ENCODE measurements at regions not wholly inside any gene's neighbourhood (a gene's known extent, or its start where the extent isn't known, plus 50 kb on each side); places are given as distances from the start of the nearest gene placed in this dataset.

- no peak for DNase-seq (ENCODE audit: low read depth)
Observed at GRCh38 chr7:52897713-52898112, 137.7 kb upstream of the POM121L12 start.

- DNase-seq (ENCODE audit: low read depth) = no peak
Observed at GRCh38 chr7:52897288-52897687, 138.1 kb upstream of the POM121L12 start.

GRCh38 chr7:52877240-52877639, 158.2 kb upstream of the POM121L12 start:
- DNase-seq (ENCODE audit: low read depth) = no peak

- no peak for DNase-seq (ENCODE audit: low read depth)
Observed at GRCh38 chr7:52876402-52876801, 159.0 kb upstream of the POM121L12 start.

GRCh38 chr7:52863652-52864051, 171.8 kb upstream of the POM121L12 start:
- no peak for DNase-seq (ENCODE audit: low read depth)

GRCh38 chr7:52862321-52862720, 173.1 kb upstream of the POM121L12 start:
- no peak for DNase-seq (ENCODE audit: low read depth)

GRCh38 chr7:52857367-52857766, 178.1 kb upstream of the POM121L12 start:
- DNase-seq (ENCODE audit: low read depth) = no peak

GRCh38 chr7:52854681-52855080, 180.8 kb upstream of the POM121L12 start:
- no peak for DNase-seq (ENCODE audit: low read depth)

- DNase-seq (ENCODE audit: low read depth) = no peak
Observed at GRCh38 chr7:52851547-52851946, 183.9 kb upstream of the POM121L12 start.

- DNase-seq (ENCODE audit: low read depth) = no peak
Observed at GRCh38 chr7:52843436-52843835, 192.0 kb upstream of the POM121L12 start.

- no peak for DNase-seq (ENCODE audit: low read depth)
Observed at GRCh38 chr7:52842202-52842900, 193.1 kb upstream of the POM121L12 start.

- peak; percentile 74 for DNase-seq (ENCODE audit: low read depth)
Observed at GRCh38 chr7:52838981-52839411, 196.4 kb upstream of the POM121L12 start.

GRCh38 chr7:52831321-52831720, 204.1 kb upstream of the POM121L12 start:
- DNase-seq (ENCODE audit: low read depth) = no peak

- no peak for DNase-seq (ENCODE audit: low read depth)
Observed at GRCh38 chr7:52830801-52831200, 204.6 kb upstream of the POM121L12 start.

GRCh38 chr7:52826515-52827265, 208.7 kb upstream of the POM121L12 start:
- DNase-seq (ENCODE audit: low read depth) = no peak

- DNase-seq (ENCODE audit: low read depth) = no peak
Observed at GRCh38 chr7:52825611-52826010, 209.8 kb upstream of the POM121L12 start.

- DNase-seq (ENCODE audit: low read depth) = no peak
Observed at GRCh38 chr7:52811537-52811936, 223.9 kb upstream of the POM121L12 start.

- DNase-seq (ENCODE audit: low read depth) = peak; percentile 4
Observed at GRCh38 chr7:52799817-52800216, 235.6 kb upstream of the POM121L12 start.

GRCh38 chr7:52797801-52798200, 237.6 kb upstream of the POM121L12 start:
- no peak for DNase-seq (ENCODE audit: low read depth)

- DNase-seq (ENCODE audit: low read depth) = no peak
Observed at GRCh38 chr7:52794621-52795020, 240.8 kb upstream of the POM121L12 start.

GRCh38 chr7:52791176-52791700, 244.2 kb upstream of the POM121L12 start:
- DNase-seq (ENCODE audit: low read depth) = no peak

GRCh38 chr7:52786174-52786573, 249.3 kb upstream of the POM121L12 start:
- DNase-seq (ENCODE audit: low read depth) = no peak

- DNase-seq (ENCODE audit: low read depth) = no peak
Observed at GRCh38 chr7:52782348-52782747, 253.1 kb upstream of the POM121L12 start.
